Neural progenitor cell (in vitro differentiated cells): ENCODE measurements at regions not wholly inside any gene's neighbourhood (a gene's known extent, or its start where the extent isn't known, plus 50 kb on each side); places are given as distances from the start of the nearest gene placed in this dataset.
A peak's percentile ranks its signal among the peaks of the same experiment; 100 is the strongest.

Experiments
- DNase-seq: peaks from one replicate; pipeline ENCODE4 v3.0.0-alpha.2; 2016; ENCODE audit warnings: low spot score
- H2AFZ ChIP-seq: fragments of 200-600 bp; sonication (generic); replicated peaks from 2 replicates; pipeline ENCODE4 v1.6.1; 2016; ENCODE audit warnings: antibody characterized with exemption
- H3F3A ChIP-seq: fragments of 200-600 bp; sonication (generic); 2 replicates; pipeline ENCODE4 v1.6.1; 2016; ENCODE audit warnings: antibody characterized with exemption, low read depth
- H3K27ac ChIP-seq: fragments of 200-600 bp; sonication (generic); 2 replicates; pipeline ENCODE4 v1.5.1; 2016; ENCODE audit warnings: mild to moderate bottlenecking
- H3K27me3 ChIP-seq: fragments of 200-600 bp; sonication (generic); 2 replicates; pipeline ENCODE4 v1.6.1; 2016; ENCODE audit warnings: mild to moderate bottlenecking, moderate library complexity
- H3K36me3 ChIP-seq: fragments of 200-600 bp; sonication (generic); 2 replicates; pipeline ENCODE4 v1.5.1; 2016
- H3K4me1 ChIP-seq: fragments of 200-600 bp; sonication (generic); 2 replicates; pipeline ENCODE4 v1.6.1; 2016; ENCODE audit warnings: mixed run types
- H3K4me2 ChIP-seq: fragments of 200-600 bp; sonication (generic); 2 replicates; pipeline ENCODE4 v1.6.1; 2016
- H3K4me3 ChIP-seq: fragments of 200-600 bp; sonication (generic); 2 replicates; pipeline ENCODE4 v1.5.1; 2016
- H3K79me2 ChIP-seq: fragments of 200-600 bp; sonication (generic); 2 replicates; pipeline ENCODE4 v1.6.1; 2016; ENCODE audit warnings: low read depth
- H3K9ac ChIP-seq: fragments of 200-600 bp; sonication (generic); 2 replicates; pipeline ENCODE4 v1.6.1; 2016
- H3K9me3 ChIP-seq: fragments of 200-600 bp; sonication (generic); 2 replicates; pipeline ENCODE4 v1.5.1; 2016; ENCODE audit warnings: low read depth
- H4K20me1 ChIP-seq: fragments of 200-600 bp; sonication (generic); 2 replicates; pipeline ENCODE4 v1.6.1; 2016; ENCODE audit warnings: low read depth
- H3K27ac Mint-ChIP-seq: 3 replicates; pipeline ENCODE4 v1.8.0; 2021; ENCODE audit warnings: mixed read lengths
- H3K27me3 Mint-ChIP-seq: 2 replicates; pipeline ENCODE4 v1.8.0; 2022; ENCODE audit warnings: low read depth, mild to moderate bottlenecking, inconsistent platforms, moderate library complexity, mixed read lengths; ENCODE audit not compliant: insufficient read depth
- H3K36me3 Mint-ChIP-seq: 3 replicates; pipeline ENCODE4 v1.8.0; 2021; ENCODE audit warnings: mixed read lengths
- H3K4me1 Mint-ChIP-seq: 3 replicates; pipeline ENCODE4 v1.8.0; 2021; ENCODE audit warnings: mixed read lengths
- H3K4me3 Mint-ChIP-seq: 3 replicates; pipeline ENCODE4 v1.8.0; 2021; ENCODE audit warnings: mild to moderate bottlenecking, moderate library complexity, mixed read lengths
- H3K9me3 Mint-ChIP-seq: 3 replicates; pipeline ENCODE4 v1.8.0; 2020; ENCODE audit warnings: mixed read lengths
- EZH2 ChIP-seq: fragments of 200-600 bp; sonication (generic); IDR thresholded peaks from 2 replicates; pipeline ENCODE4 v1.6.1; 2017; ENCODE audit warnings: antibody characterized with exemption, mild to moderate bottlenecking, moderate library complexity
- EZH2phosphoT487 ChIP-seq: fragments of 200-600 bp; sonication (generic); IDR thresholded peaks from 2 replicates; pipeline ENCODE4 v1.6.1; 2017; ENCODE audit warnings: antibody characterized with exemption
- TF ChIP-seq, protein P1 (sequence below): fragments of 200-600 bp; sonication (generic); IDR thresholded peaks from 2 replicates; pipeline ENCODE4 v1.5.1; 2017; ENCODE audit warnings: antibody characterized with exemption, mild to moderate bottlenecking

DNA sequence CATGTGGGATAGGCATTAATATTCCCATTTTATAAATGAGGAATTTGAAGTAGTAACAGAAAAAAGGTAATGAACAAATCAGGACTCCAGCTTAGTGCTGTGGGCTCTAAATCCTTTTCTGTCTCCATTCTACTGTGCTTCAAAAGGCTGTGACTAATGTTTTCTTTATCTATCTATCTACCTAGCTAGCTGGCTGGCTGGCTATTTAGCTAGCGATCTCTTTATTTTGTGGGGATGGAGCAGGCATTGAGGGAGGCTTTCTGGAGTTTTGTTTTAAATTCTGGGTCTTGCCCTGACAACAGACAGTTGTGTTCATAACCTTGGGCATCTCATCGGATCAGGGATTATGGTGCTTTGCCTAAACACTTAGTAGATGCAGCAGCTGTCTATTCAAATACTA is 139.2 kb downstream of the SOX4 start:
- peaks cover 43% of the 10 kb centered on the region for H3K4me1 ChIP-seq

DNA sequence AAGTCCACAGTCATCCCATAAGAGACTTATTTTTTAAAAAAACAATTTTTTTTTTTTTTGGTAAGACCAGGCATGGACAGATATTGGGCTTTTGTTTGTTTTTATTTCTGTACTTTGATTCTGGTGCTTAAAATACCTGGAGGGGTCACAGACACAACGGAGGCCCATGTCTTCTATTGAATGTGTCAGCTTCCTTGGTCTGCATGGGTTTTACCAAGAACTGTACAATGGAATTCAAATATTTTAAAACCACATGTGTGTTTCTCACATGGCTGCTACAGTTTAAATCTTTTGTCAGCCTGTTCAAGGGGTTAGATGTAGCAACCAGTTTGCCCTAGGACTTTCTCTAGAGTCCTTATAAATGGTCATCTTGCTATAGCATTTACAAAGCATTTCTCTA is 139.8 kb downstream of the SOX4 start:
- Histone ChIP-seq H3K36me3 (no peaks in the 10 kb centered on the region), H3K79me2 (peaks cover 100% of the 10 kb centered on the region), H3K4me1 (peaks cover 44% of the 10 kb centered on the region), H2AFZ (no peak overlapping the region), H3K27ac (peak overlapping the region; percentile 15), H3K4me3 (peak overlapping the region; percentile 12), H4K20me1 (peaks cover 67% of the 10 kb centered on the region), H3K9ac (no peak overlapping the region), H3K27me3 (no peaks in the 10 kb centered on the region), H3F3A (peaks cover 26% of the 10 kb centered on the region), H3K4me2 (peak overlapping the region; percentile 45), H3K9me3 (no peaks in the 10 kb centered on the region)
- H3K4me1 Mint-ChIP-seq, result peaks cover 66% of the 10 kb centered on the region
- peak overlapping the region; percentile 28 for H3K27ac Mint-ChIP-seq
- DNase-seq, result no peak
- peaks cover 2% of the 10 kb centered on the region for H3K27me3 Mint-ChIP-seq
- H3K4me3 Mint-ChIP-seq, result no peak overlapping the region
- no peaks in the 10 kb centered on the region for H3K9me3 Mint-ChIP-seq
- H3K36me3 Mint-ChIP-seq, result peaks cover 24% of the 10 kb centered on the region
- TF ChIP-seq EZH2phosphoT487 (no peak), EZH2 (no peak)
- TF ChIP-seq, protein P1, sequence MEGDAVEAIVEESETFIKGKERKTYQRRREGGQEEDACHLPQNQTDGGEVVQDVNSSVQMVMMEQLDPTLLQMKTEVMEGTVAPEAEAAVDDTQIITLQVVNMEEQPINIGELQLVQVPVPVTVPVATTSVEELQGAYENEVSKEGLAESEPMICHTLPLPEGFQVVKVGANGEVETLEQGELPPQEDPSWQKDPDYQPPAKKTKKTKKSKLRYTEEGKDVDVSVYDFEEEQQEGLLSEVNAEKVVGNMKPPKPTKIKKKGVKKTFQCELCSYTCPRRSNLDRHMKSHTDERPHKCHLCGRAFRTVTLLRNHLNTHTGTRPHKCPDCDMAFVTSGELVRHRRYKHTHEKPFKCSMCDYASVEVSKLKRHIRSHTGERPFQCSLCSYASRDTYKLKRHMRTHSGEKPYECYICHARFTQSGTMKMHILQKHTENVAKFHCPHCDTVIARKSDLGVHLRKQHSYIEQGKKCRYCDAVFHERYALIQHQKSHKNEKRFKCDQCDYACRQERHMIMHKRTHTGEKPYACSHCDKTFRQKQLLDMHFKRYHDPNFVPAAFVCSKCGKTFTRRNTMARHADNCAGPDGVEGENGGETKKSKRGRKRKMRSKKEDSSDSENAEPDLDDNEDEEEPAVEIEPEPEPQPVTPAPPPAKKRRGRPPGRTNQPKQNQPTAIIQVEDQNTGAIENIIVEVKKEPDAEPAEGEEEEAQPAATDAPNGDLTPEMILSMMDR, result no peak

More for the DNA sequence above, 139.2 kb downstream of the SOX4 start:
- Mint-ChIP-seq H3K27me3 (peaks cover 2% of the 10 kb centered on the region), H3K27ac (peak overlapping the region; percentile 94), H3K4me1 (peaks cover 65% of the 10 kb centered on the region), H3K4me3 (peak overlapping the region; percentile 57), H3K9me3 (peaks cover 3% of the 10 kb centered on the region), H3K36me3 (peaks cover 29% of the 10 kb centered on the region)
- Histone ChIP-seq H3K4me3 (peak overlapping the region; percentile 12), H3K9me3 (no peaks in the 10 kb centered on the region), H3K27ac (peak overlapping the region; percentile 15), H4K20me1 (peaks cover 63% of the 10 kb centered on the region), H2AFZ (no peak overlapping the region), H3K27me3 (no peaks in the 10 kb centered on the region), H3K36me3 (no peaks in the 10 kb centered on the region), H3F3A (peaks cover 26% of the 10 kb centered on the region), H3K9ac (no peak overlapping the region), H3K4me2 (peak overlapping the region; percentile 45), H3K79me2 (peaks cover 100% of the 10 kb centered on the region)
- DNase-seq, result peak; percentile 55
- TF ChIP-seq, protein P1, result no peak
- TF ChIP-seq EZH2phosphoT487 (no peak), EZH2 (no peak)

DNA sequence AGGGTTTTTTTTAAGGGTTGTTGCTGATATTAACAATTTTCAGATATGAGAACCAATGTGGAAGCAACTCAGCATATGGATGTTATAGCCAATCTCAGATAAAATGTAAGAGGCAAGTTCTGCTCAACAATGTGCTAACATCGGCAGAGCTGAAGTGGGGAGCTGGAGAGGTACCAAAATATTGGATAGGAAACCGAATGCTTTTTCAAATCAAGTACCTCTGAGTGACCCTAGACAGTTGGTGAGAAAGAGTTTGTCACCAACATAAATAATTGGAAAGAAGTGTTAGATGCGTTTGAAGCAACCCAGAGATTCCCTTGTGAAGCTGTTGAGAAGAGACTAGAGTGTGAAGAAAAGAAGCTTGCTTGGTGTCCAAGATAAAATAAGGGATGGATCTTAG is 140.7 kb downstream of the SOX4 start:
- peaks cover 28% of the 10 kb centered on the region for H3F3A ChIP-seq
- Mint-ChIP-seq H3K9me3 (no peaks in the 10 kb centered on the region), H3K27ac (peak overlapping the region; percentile 12), H3K4me3 (no peak overlapping the region), H3K27me3 (peaks cover 2% of the 10 kb centered on the region), H3K4me1 (peaks cover 72% of the 10 kb centered on the region), H3K36me3 (peaks cover 24% of the 10 kb centered on the region)
- H3K27me3 ChIP-seq, result no peaks in the 10 kb centered on the region
- DNase-seq, result no peak
- no peaks in the 10 kb centered on the region for H3K9me3 ChIP-seq
- no peak overlapping the region for H3K4me3 ChIP-seq
- H3K27ac ChIP-seq, result no peak overlapping the region
- TF ChIP-seq, protein P1, result no peak
- TF ChIP-seq EZH2 (no peak), EZH2phosphoT487 (no peak)
- peaks cover 100% of the 10 kb centered on the region for H3K79me2 ChIP-seq
- H3K4me1 ChIP-seq, result peaks cover 52% of the 10 kb centered on the region
- no peak overlapping the region for H3K4me2 ChIP-seq
- no peak overlapping the region for H3K9ac ChIP-seq
- H2AFZ ChIP-seq, result no peak overlapping the region
- H4K20me1 ChIP-seq, result peaks cover 74% of the 10 kb centered on the region
- no peaks in the 10 kb centered on the region for H3K36me3 ChIP-seq
